ENCODE measurements at regions not wholly inside any gene's neighbourhood (a gene's known extent, or its start where the extent isn't known, plus 50 kb on each side); places are given as distances from the start of the nearest gene placed in this dataset.

- Histone ChIP-seq H2BK120ac (ENCODE audit: low read depth, low read length) (no peak overlapping the region), H3K4me1 (ENCODE audit: control insufficient read depth in 2 of 2, insufficient read depth in 1 of 2, low read depth in 1 of 2, low read length in 2 of 2) (no peaks in the 10 kb centered on the region), H3K4me2 (ENCODE audit: insufficient read depth, low read length, poor library complexity, severe bottlenecking) (no peak overlapping the region), H3K9ac (ENCODE audit: low read depth, low read length, poor library complexity) (no peak overlapping the region), H3K4me3 (ENCODE audit: low read length in 2 of 2) (no peak overlapping the region), H3K27me3 (ENCODE audit: control insufficient read depth in 3 of 3, insufficient read depth in 3 of 3, low read depth in 1 of 3, low read length in 3 of 3) (no peaks in the 10 kb centered on the region), H3K79me1 (ENCODE audit: low read depth, low read length) (no peaks in the 10 kb centered on the region), H4K8ac (ENCODE audit: low read depth, low read length) (no peak overlapping the region), H2BK12ac (ENCODE audit: low read length) (no peak overlapping the region), H4K91ac (ENCODE audit: low read depth, low read length, poor library complexity) (no peak overlapping the region), H3K36me3 (replicated peaks in 1 of 2; ENCODE audit: control insufficient read depth in 2 of 2, insufficient read depth in 2 of 2, low read length in 2 of 2) (no peaks in the 10 kb centered on the region), H3K4ac (ENCODE audit: low read length) (no peak overlapping the region), H3K9me3 (replicated peaks in 1 of 2; ENCODE audit: control insufficient read depth in 2 of 2, insufficient read depth in 1 of 2, low read depth in 1 of 2, low read length in 2 of 2) (no peaks in the 10 kb centered on the region), H2BK5ac (ENCODE audit: low read length) (no peak overlapping the region), H2AK5ac (ENCODE audit: low read depth, low read length) (no peak overlapping the region), H3K27ac (replicated peaks; ENCODE audit: low read length) (no peak overlapping the region), H3K18ac (ENCODE audit: low read length) (no peak overlapping the region), H2AFZ (ENCODE audit: low read length) (no peak overlapping the region), H3K23ac (ENCODE audit: low read depth, low read length, poor library complexity) (no peak overlapping the region), H2BK15ac (ENCODE audit: low read length) (no peak overlapping the region), H3K14ac (ENCODE audit: low read length) (no peak overlapping the region)
- WGBS, 2 donors (ENCODE audit: extremely low coverage in 2 of 2, insufficient read length in 2 of 2, insufficient replicate concordance in 1 of 2) = no CpG with 5 or more reads among the region's 1 CpG
- no peak for DNase-seq (ENCODE audit: low spot score)
These were observed 596.7 kb downstream of the TUSC7 start for GRCh38 chr3:117306299-117306698.

- DNase-seq (ENCODE audit: low spot score) = no peak
- Histone ChIP-seq H3K9ac (ENCODE audit: low read depth, low read length, poor library complexity) (no peak overlapping the region), H3K4me3 (ENCODE audit: low read length in 2 of 2) (no peak overlapping the region), H2AFZ (ENCODE audit: low read length) (no peak overlapping the region), H2BK15ac (ENCODE audit: low read length) (no peak overlapping the region), H2AK5ac (ENCODE audit: low read depth, low read length) (no peak overlapping the region), H2BK120ac (ENCODE audit: low read depth, low read length) (no peak overlapping the region), H3K79me1 (ENCODE audit: low read depth, low read length) (no peaks in the 10 kb centered on the region), H3K4ac (ENCODE audit: low read length) (no peak overlapping the region), H3K4me2 (ENCODE audit: insufficient read depth, low read length, poor library complexity, severe bottlenecking) (no peak overlapping the region), H3K27ac (replicated peaks; ENCODE audit: low read length) (no peak overlapping the region), H3K9me3 (replicated peaks in 1 of 2; ENCODE audit: control insufficient read depth in 2 of 2, insufficient read depth in 1 of 2, low read depth in 1 of 2, low read length in 2 of 2) (no peaks in the 10 kb centered on the region), H3K14ac (ENCODE audit: low read length) (no peak overlapping the region), H4K91ac (ENCODE audit: low read depth, low read length, poor library complexity) (no peak overlapping the region), H2BK12ac (ENCODE audit: low read length) (no peak overlapping the region), H3K18ac (ENCODE audit: low read length) (no peak overlapping the region), H3K4me1 (ENCODE audit: control insufficient read depth in 2 of 2, insufficient read depth in 1 of 2, low read depth in 1 of 2, low read length in 2 of 2) (no peaks in the 10 kb centered on the region), H3K23ac (ENCODE audit: low read depth, low read length, poor library complexity) (no peak overlapping the region), H2BK5ac (ENCODE audit: low read length) (no peak overlapping the region), H4K8ac (ENCODE audit: low read depth, low read length) (no peak overlapping the region), H3K27me3 (ENCODE audit: control insufficient read depth in 3 of 3, insufficient read depth in 3 of 3, low read depth in 1 of 3, low read length in 3 of 3) (no peaks in the 10 kb centered on the region), H3K36me3 (replicated peaks in 1 of 2; ENCODE audit: control insufficient read depth in 2 of 2, insufficient read depth in 2 of 2, low read length in 2 of 2) (no peaks in the 10 kb centered on the region)
- no CpG with 5 or more reads among the region's 3 CpGs for WGBS, 2 donors (ENCODE audit: extremely low coverage in 2 of 2, insufficient read length in 2 of 2, insufficient replicate concordance in 1 of 2)
These were observed 598.8 kb downstream of the TUSC7 start for GRCh38 chr3:117308353-117308752.

- H4K8ac ChIP-seq (ENCODE audit: low read depth, low read length) = no peak overlapping the region
- H3K4ac ChIP-seq (ENCODE audit: low read length) = no peak overlapping the region
- no CpG with 5 or more reads among the region's 1 CpG for WGBS, 2 donors (ENCODE audit: extremely low coverage in 2 of 2, insufficient read length in 2 of 2, insufficient replicate concordance in 1 of 2)
- no peak overlapping the region for H4K91ac ChIP-seq (ENCODE audit: low read depth, low read length, poor library complexity)
- DNase-seq (ENCODE audit: low spot score) = no peak
- H2BK120ac ChIP-seq (ENCODE audit: low read depth, low read length) = no peak overlapping the region
- H2AK5ac ChIP-seq (ENCODE audit: low read depth, low read length) = no peak overlapping the region
- H3K18ac ChIP-seq (ENCODE audit: low read length) = no peak overlapping the region
- H3K23ac ChIP-seq (ENCODE audit: low read depth, low read length, poor library complexity) = no peak overlapping the region
- H2BK15ac ChIP-seq (ENCODE audit: low read length) = no peak overlapping the region
- no peaks in the 10 kb centered on the region for H3K4me1 ChIP-seq (ENCODE audit: control insufficient read depth in 2 of 2, insufficient read depth in 1 of 2, low read depth in 1 of 2, low read length in 2 of 2)
- H3K9ac ChIP-seq (ENCODE audit: low read depth, low read length, poor library complexity) = no peak overlapping the region
- no peaks in the 10 kb centered on the region for H3K79me1 ChIP-seq (ENCODE audit: low read depth, low read length)
- H3K27me3 ChIP-seq (ENCODE audit: control insufficient read depth in 3 of 3, insufficient read depth in 3 of 3, low read depth in 1 of 3, low read length in 3 of 3) = no peaks in the 10 kb centered on the region
- H2AFZ ChIP-seq (ENCODE audit: low read length) = no peak overlapping the region
- no peak overlapping the region for H2BK12ac ChIP-seq (ENCODE audit: low read length)
- H3K4me3 ChIP-seq (ENCODE audit: low read length in 2 of 2) = no peak overlapping the region
- no peak overlapping the region for H2BK5ac ChIP-seq (ENCODE audit: low read length)
- H3K36me3 ChIP-seq (replicated peaks in 1 of 2; ENCODE audit: control insufficient read depth in 2 of 2, insufficient read depth in 2 of 2, low read length in 2 of 2) = no peaks in the 10 kb centered on the region
- no peaks in the 10 kb centered on the region for H3K9me3 ChIP-seq (replicated peaks in 1 of 2; ENCODE audit: control insufficient read depth in 2 of 2, insufficient read depth in 1 of 2, low read depth in 1 of 2, low read length in 2 of 2)
- no peak overlapping the region for H3K4me2 ChIP-seq (ENCODE audit: insufficient read depth, low read length, poor library complexity, severe bottlenecking)
- no peak overlapping the region for H3K27ac ChIP-seq (replicated peaks; ENCODE audit: low read length)
- no peak overlapping the region for H3K14ac ChIP-seq (ENCODE audit: low read length)
These were observed 599.2 kb downstream of the TUSC7 start for GRCh38 chr3:117308756-117309155.

GRCh38 chr3:117310536-117310935 lies 601.0 kb downstream of the TUSC7 start:
- no peak overlapping the region for H4K8ac ChIP-seq (ENCODE audit: low read depth, low read length)
- WGBS, 2 donors (ENCODE audit: extremely low coverage in 2 of 2, insufficient read length in 2 of 2, insufficient replicate concordance in 1 of 2) = no CpG with 5 or more reads among the region's 1 CpG

More at GRCh38 chr3:117310536-117310935, 601.0 kb downstream of the TUSC7 start:
- Histone ChIP-seq H2AK5ac (ENCODE audit: low read depth, low read length) (no peak overlapping the region), H3K79me1 (ENCODE audit: low read depth, low read length) (no peaks in the 10 kb centered on the region), H3K14ac (ENCODE audit: low read length) (no peak overlapping the region), H3K18ac (ENCODE audit: low read length) (no peak overlapping the region), H3K27ac (replicated peaks; ENCODE audit: low read length) (no peak overlapping the region), H3K27me3 (ENCODE audit: control insufficient read depth in 3 of 3, insufficient read depth in 3 of 3, low read depth in 1 of 3, low read length in 3 of 3) (no peaks in the 10 kb centered on the region), H2BK15ac (ENCODE audit: low read length) (no peak overlapping the region), H3K4me2 (ENCODE audit: insufficient read depth, low read length, poor library complexity, severe bottlenecking) (no peak overlapping the region), H4K91ac (ENCODE audit: low read depth, low read length, poor library complexity) (no peak overlapping the region), H2BK5ac (ENCODE audit: low read length) (no peak overlapping the region), H3K36me3 (replicated peaks in 1 of 2; ENCODE audit: control insufficient read depth in 2 of 2, insufficient read depth in 2 of 2, low read length in 2 of 2) (no peaks in the 10 kb centered on the region), H3K9ac (ENCODE audit: low read depth, low read length, poor library complexity) (no peak overlapping the region), H3K4me3 (ENCODE audit: low read length in 2 of 2) (no peak overlapping the region), H2AFZ (ENCODE audit: low read length) (no peak overlapping the region), H3K4me1 (ENCODE audit: control insufficient read depth in 2 of 2, insufficient read depth in 1 of 2, low read depth in 1 of 2, low read length in 2 of 2) (no peaks in the 10 kb centered on the region), H3K4ac (ENCODE audit: low read length) (no peak overlapping the region), H3K9me3 (replicated peaks in 1 of 2; ENCODE audit: control insufficient read depth in 2 of 2, insufficient read depth in 1 of 2, low read depth in 1 of 2, low read length in 2 of 2) (no peaks in the 10 kb centered on the region), H3K23ac (ENCODE audit: low read depth, low read length, poor library complexity) (no peak overlapping the region), H2BK12ac (ENCODE audit: low read length) (no peak overlapping the region), H2BK120ac (ENCODE audit: low read depth, low read length) (no peak overlapping the region)
- no peak for DNase-seq (ENCODE audit: low spot score)

Data from neuronal stem cell (in vitro differentiated cells).